Smooth muscle cell (in vitro differentiated cells): ENCODE measurements at regions not wholly inside any gene's neighbourhood (a gene's known extent, or its start where the extent isn't known, plus 50 kb on each side); places are given as distances from the start of the nearest gene placed in this dataset.

ENCODE experiments used
- DNase-seq: peaks from one replicate; lab custom pipeline; 2025; ENCODE audit not compliant: unreplicated experiment; lab: John Stamatoyannopoulos, UW
- H2AFZ ChIP-seq: fragments of 200-600 bp; sonication (generic); 2 replicates; pipeline ENCODE4 v1.6.0; 2016; ENCODE audit warnings: antibody characterized with exemption, low read depth, mild to moderate bottlenecking
- H3F3A ChIP-seq: fragments of 200-600 bp; sonication (generic); 2 replicates; pipeline ENCODE4 v1.6.0; 2017; ENCODE audit warnings: antibody characterized with exemption, low read depth
- H3K27ac ChIP-seq: fragments of 200-600 bp; sonication (generic); 2 replicates; pipeline ENCODE4 v1.5.1; 2016; ENCODE audit warnings: low read depth, mild to moderate bottlenecking
- H3K27me3 ChIP-seq: fragments of 200-600 bp; sonication (generic); 2 replicates; pipeline ENCODE4 v1.6.1; 2016; ENCODE audit warnings: low read depth, mild to moderate bottlenecking
- H3K36me3 ChIP-seq: fragments of 200-600 bp; sonication (generic); 2 replicates; pipeline ENCODE4 v1.5.1; 2016; ENCODE audit warnings: low read depth
- H3K4me1 ChIP-seq: fragments of 200-600 bp; sonication (generic); 2 replicates; pipeline ENCODE4 v1.5.1; 2016; ENCODE audit warnings: low read depth
- H3K4me2 ChIP-seq: fragments of 200-600 bp; sonication (generic); 2 replicates; pipeline ENCODE4 v1.6.0; 2016; ENCODE audit warnings: mild to moderate bottlenecking
- H3K4me3 ChIP-seq: fragments of 200-600 bp; sonication (generic); 2 replicates; pipeline ENCODE4 v1.5.1; 2016; ENCODE audit warnings: mild to moderate bottlenecking
- H3K79me2 ChIP-seq: fragments of 200-600 bp; sonication (generic); 2 replicates; pipeline ENCODE4 v1.6.0; 2016; ENCODE audit warnings: low read depth, mild to moderate bottlenecking
- H3K9ac ChIP-seq: fragments of 200-600 bp; sonication (generic); 2 replicates; pipeline ENCODE4 v1.6.0; 2016; ENCODE audit warnings: low read depth
- H3K9me3 ChIP-seq: fragments of 200-600 bp; sonication (generic); replicated peaks from 2 replicates; pipeline ENCODE4 v1.5.1; 2016; ENCODE audit warnings: low read depth
- H4K20me1 ChIP-seq: fragments of 200-600 bp; sonication (generic); 2 replicates; pipeline ENCODE4 v1.6.0; 2016; ENCODE audit warnings: low read depth
- WGBS: methylation state at CpG from one replicate; pipeline ENCODE4 v1.1.7; 2016; ENCODE audit warnings: low lambda C conversion rate; 5-methylcytosine and 5-hydroxymethylcytosine counted together
- TF ChIP-seq, protein P1 (sequence below): fragments of 200-600 bp; sonication (generic); IDR thresholded peaks from 2 replicates; pipeline ENCODE4 v1.5.1; 2017; ENCODE audit warnings: borderline replicate concordance, mild to moderate bottlenecking, antibody characterized with exemption; ENCODE audit not compliant: insufficient read depth, poor library complexity, severe bottlenecking

DNA sequence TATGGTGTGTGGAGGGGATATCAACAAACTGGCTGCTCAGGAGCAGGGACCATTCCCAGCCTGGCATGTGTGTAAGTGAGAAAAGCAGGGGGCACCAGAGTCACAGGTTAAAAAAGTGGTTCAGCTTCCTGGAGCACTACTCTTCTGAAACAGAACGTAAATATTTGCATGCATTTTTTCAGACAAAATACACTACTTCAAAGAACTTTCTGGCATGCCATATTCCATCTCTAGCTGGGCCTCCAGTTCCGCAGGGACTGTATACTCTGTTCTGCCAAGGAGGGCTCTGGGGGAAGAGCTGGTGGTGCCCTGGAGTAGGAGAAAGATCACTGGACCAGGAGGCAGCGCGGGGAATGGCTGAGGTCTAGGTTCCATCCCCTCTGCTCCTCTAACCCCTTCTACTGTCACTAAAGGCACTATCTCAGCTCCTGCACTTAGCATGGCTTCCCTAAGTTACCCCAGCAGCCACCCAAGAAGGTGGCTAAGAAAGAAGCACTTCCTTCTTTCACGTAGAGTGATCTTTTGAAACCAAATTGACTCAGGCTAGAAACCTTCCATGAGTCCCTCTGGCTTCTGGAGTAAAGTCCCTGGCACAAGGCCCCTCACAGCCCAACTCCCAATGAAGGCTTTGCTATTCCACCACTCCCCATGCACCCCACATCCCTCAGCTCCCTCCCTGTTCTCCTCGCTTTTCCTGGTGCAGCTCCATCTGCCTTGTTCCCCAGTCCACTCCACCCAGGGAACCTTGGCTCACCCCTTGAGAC is 57.6 kb upstream of the CABLES1 start:
- Histone ChIP-seq H3K4me2 (no peak overlapping the region), H4K20me1 (no peaks in the 10 kb centered on the region), H3K4me1 (no peaks in the 10 kb centered on the region), H3K27me3 (no peaks in the 10 kb centered on the region), H3K9ac (no peak overlapping the region), H3F3A (no peaks in the 10 kb centered on the region), H3K9me3 (no peaks in the 10 kb centered on the region), H3K36me3 (no peaks in the 10 kb centered on the region), H3K79me2 (no peaks in the 10 kb centered on the region), H3K4me3 (no peak overlapping the region), H2AFZ (peak overlapping the region; percentile 49), H3K27ac (no peak overlapping the region)
- no peak for DNase-seq
- TF ChIP-seq, protein P1, sequence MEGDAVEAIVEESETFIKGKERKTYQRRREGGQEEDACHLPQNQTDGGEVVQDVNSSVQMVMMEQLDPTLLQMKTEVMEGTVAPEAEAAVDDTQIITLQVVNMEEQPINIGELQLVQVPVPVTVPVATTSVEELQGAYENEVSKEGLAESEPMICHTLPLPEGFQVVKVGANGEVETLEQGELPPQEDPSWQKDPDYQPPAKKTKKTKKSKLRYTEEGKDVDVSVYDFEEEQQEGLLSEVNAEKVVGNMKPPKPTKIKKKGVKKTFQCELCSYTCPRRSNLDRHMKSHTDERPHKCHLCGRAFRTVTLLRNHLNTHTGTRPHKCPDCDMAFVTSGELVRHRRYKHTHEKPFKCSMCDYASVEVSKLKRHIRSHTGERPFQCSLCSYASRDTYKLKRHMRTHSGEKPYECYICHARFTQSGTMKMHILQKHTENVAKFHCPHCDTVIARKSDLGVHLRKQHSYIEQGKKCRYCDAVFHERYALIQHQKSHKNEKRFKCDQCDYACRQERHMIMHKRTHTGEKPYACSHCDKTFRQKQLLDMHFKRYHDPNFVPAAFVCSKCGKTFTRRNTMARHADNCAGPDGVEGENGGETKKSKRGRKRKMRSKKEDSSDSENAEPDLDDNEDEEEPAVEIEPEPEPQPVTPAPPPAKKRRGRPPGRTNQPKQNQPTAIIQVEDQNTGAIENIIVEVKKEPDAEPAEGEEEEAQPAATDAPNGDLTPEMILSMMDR = peak; percentile 21
- WGBS = 87% methylated on average over 6 of the region's 6 CpGs

DNA sequence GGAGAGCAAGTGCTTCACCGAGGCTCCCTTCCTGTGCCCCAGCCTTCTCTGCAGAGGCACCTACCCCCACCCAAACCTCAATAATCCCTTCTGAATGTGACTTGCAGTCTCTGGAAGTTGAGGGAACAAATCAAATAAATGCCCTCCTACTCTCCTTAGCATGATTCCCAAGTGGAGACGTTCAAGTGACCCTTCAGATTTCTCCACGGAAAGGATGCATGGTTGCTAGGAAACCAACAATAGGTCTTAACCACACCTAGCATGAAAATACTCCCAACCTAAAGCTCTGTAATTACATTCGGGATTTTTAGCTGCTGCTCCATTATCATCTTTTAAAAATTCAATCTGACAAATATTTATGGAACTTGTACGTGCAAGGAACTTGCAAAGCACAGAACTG is 50.2 kb upstream of the CABLES1 start:
- TF ChIP-seq, protein P1 = no peak
- Histone ChIP-seq H3K4me3 (no peak overlapping the region), H3K4me2 (no peak overlapping the region), H3K9me3 (no peaks in the 10 kb centered on the region), H2AFZ (no peak overlapping the region), H3K79me2 (no peaks in the 10 kb centered on the region), H3K4me1 (no peaks in the 10 kb centered on the region), H3K27me3 (no peaks in the 10 kb centered on the region), H3F3A (no peaks in the 10 kb centered on the region), H3K27ac (no peak overlapping the region), H3K9ac (no peak overlapping the region), H4K20me1 (no peaks in the 10 kb centered on the region), H3K36me3 (no peaks in the 10 kb centered on the region)
- 61% methylated on average over 5 of the region's 5 CpGs for WGBS
- DNase-seq = no peak
